ENCODE measurements at regions not wholly inside any gene's neighbourhood (a gene's known extent, or its start where the extent isn't known, plus 50 kb on each side); places are given as distances from the start of the nearest gene placed in this dataset.

GRCh38 chr4:151874328-151874727 is 113.5 kb upstream of the GATB start:
- TF ChIP-seq POLR2AphosphoS5 (IDR thresholded peaks at IDR 0.05) (no peak), CTCF (IDR thresholded peaks at IDR 0.05) (no peak), POLR2A (IDR thresholded peaks at IDR 0.05) (no peak)
